Fibroblast of the aortic adventitia (primary cell): ENCODE measurements at regions not wholly inside any gene's neighbourhood (a gene's known extent, or its start where the extent isn't known, plus 50 kb on each side); places are given as distances from the start of the nearest gene placed in this dataset.
"Not testable (repeated sequence)": the region's sequence is repeated elsewhere in the genome, so short reads cannot be mapped to it uniquely, and the experiment has no call there.

ENCODE experiments used
- DNase-seq: peaks from one replicate; pipeline ENCODE4 v3.0.0-alpha.2; 2010; ENCODE audit warnings: low read depth
- H3K4me3 ChIP-seq: 2 replicates; pipeline ENCODE4 v1.5.1; 2011; ENCODE audit warnings: low read depth, mild to moderate bottlenecking, control low read depth, low read length, moderate library complexity
- TF ChIP-seq, protein P1 (sequence below): IDR thresholded peaks from 2 replicates; pipeline ENCODE4 v1.5.1; 2011; ENCODE audit warnings: mild to moderate bottlenecking, low read length, control low read depth, inconsistent platforms; ENCODE audit not compliant: insufficient read depth

DNA sequence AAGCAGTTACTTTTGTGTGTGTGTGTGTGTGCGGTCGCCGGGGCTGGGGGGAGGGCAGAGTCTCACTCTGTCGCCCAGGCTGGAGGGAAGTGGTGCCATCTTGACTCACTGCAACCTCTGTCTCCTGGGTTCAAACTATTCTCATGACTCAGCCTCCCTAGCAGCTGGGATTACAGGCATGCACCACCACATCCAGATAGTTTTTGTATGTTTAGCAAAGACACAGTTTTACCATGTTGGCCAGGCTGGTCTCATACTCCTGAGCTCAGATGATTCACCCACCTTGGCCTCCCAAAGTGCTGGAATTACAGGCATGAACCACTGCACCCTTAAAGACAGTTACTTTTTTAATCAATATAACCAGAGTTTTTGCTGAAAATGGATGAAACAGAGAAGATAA lies 207.0 kb downstream of the PTPRC start:
- no peak for DNase-seq

DNA sequence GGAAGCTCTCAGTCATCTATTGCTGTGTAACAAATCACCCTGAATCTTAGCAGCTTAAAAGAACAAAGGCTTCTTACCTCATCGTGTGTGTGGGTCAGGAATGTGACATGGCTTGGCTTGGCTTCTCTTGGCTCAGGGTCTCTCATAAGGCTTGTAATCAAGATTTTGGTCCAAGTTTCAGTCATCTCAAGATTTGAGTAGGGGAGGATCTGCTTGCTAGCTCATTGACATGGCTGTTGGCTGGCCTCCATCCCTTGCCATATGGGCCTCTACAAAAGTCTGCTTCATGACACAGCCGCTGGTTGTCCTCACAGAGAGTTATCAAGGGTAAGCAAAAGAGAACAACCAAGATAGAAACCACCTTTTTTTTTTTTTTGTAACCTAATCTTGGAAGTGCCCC lies 207.7 kb downstream of the PTPRC start:
- DNase-seq: peak; percentile 80
- H3K4me3 ChIP-seq: no peak overlapping the region

More for the DNA sequence above, 207.0 kb downstream of the PTPRC start:
- TF ChIP-seq, protein P1, sequence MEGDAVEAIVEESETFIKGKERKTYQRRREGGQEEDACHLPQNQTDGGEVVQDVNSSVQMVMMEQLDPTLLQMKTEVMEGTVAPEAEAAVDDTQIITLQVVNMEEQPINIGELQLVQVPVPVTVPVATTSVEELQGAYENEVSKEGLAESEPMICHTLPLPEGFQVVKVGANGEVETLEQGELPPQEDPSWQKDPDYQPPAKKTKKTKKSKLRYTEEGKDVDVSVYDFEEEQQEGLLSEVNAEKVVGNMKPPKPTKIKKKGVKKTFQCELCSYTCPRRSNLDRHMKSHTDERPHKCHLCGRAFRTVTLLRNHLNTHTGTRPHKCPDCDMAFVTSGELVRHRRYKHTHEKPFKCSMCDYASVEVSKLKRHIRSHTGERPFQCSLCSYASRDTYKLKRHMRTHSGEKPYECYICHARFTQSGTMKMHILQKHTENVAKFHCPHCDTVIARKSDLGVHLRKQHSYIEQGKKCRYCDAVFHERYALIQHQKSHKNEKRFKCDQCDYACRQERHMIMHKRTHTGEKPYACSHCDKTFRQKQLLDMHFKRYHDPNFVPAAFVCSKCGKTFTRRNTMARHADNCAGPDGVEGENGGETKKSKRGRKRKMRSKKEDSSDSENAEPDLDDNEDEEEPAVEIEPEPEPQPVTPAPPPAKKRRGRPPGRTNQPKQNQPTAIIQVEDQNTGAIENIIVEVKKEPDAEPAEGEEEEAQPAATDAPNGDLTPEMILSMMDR: no peak
- no peak overlapping the region for H3K4me3 ChIP-seq

DNA sequence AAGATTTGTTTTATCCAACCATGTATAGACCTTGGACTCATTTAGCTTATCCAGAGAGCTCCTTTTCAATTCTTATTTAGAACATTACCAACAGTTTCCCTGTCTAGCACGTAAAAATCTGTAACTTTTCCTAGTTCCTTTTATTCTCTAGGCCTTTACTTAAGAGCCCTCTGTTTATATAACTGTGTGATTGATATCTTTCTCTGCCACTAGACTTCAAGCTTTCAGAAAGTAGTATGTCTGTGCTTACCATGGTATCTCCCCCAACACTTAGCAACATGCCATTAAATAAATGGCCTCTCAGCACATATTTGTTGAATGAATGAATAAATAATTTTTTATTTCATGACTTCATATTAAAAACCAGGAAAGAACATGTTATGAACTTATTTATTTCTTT lies 209.4 kb downstream of the PTPRC start:
- DNase-seq: no peak
- H3K4me3 ChIP-seq: no peak overlapping the region
- TF ChIP-seq, protein P1: no peak

More for the DNA sequence above, 207.7 kb downstream of the PTPRC start:
- TF ChIP-seq, protein P1: no peak

DNA sequence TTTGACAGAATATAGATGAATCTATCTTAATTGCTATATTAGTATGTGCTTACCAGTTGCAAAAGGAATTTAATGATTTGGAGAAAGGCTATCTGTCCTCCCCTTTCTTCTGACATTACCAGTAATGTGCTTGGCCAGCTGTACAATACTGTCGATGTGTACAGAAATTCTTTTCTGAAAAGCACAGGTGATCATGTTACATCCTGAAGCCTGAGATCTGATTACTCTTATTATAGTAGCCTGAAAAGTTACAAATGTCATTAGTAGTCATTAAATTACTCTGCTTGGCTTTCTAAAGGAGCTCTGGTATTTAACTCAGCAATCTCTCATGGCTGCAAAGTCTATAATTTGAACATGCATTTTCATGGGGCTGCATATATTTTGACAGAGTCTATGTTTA lies 209.8 kb downstream of the PTPRC start:
- H3K4me3 ChIP-seq: no peak overlapping the region
- TF ChIP-seq, protein P1: no peak
- no peak for DNase-seq

DNA sequence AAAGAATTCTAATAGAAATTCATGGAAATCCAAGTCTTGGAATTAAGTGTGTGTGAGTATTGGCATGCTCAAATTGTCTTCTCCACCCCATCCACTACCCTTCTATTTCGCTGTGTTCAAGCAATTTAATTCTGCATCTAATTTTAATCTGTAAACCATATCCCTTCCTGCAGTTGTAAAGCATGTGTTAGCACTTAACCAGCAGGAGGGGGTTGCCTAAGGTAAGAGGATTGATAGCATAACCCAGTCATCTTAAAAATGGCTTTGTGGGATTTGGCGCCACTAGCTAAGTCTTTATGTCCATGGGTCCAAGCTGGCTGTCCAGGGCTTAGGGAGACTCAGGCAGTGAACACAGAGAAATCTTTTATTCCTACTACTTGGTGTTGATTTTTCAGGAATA lies 210.3 kb downstream of the PTPRC start:
- TF ChIP-seq, protein P1: no peak
- no peak for DNase-seq
- H3K4me3 ChIP-seq: no peak overlapping the region

DNA sequence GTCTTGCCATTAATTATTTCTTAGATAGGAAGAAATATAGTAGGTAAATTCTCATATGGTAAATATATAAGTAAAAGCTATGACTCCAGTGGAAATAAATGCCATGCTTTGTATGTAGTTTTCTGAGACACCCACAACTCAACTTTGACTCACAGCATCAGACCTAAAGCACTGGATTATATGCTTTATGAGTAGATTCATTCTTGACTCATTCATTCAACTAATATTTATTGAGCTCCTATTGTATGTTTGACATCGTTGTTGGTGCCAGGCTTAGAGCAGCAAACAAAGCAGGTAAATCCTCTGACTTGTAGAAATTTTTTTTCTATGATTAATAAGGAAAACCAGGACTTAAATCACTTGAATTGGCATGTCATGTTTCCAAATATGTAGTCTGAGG lies 211.4 kb downstream of the PTPRC start:
- TF ChIP-seq, protein P1: no peak
- H3K4me3 ChIP-seq: no peak overlapping the region
- DNase-seq: no peak

DNA sequence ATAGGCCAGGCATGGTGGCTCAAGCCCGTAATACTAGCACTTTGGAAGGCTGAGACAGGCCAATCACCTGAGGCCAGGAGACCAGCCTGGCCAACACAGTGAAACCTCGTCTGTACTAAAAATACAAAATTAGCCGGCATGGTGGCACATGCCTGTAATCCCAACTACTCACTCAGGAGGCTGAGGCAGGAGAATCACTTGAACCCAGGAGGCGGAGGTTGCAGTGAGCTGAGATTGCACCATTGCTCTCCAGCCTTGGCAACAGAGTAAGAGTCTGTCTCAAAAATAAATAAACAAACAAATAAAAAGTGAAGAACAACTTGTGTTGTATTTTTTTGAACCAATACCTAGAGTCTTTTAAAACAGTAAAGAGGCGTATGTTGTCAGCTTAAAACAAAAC lies 212.1 kb downstream of the PTPRC start:
- DNase-seq, H3K4me3 ChIP-seq: not testable (repeated sequence)
